K562 (cell line): ENCODE measurements at regions not wholly inside any gene's neighbourhood (a gene's known extent, or its start where the extent isn't known, plus 50 kb on each side); places are given as distances from the start of the nearest gene placed in this dataset.

Experiments
- C11orf30 ChIP-seq: fragments of 450-650 bp; IDR thresholded peaks from 2 replicates; pipeline ENCODE4 v1.6.1; 2016; ENCODE audit warnings: low read depth, mild to moderate bottlenecking
- FOXA3 ChIP-seq, 2 experiments: fragments of 450-650 bp in 1 of 2; sonication (generic) in 1 of 2; formaldehyde crosslinking; IDR thresholded peaks in 1 of 2; conservative IDR thresholded peaks in 1 of 2; 2 replicates each; pipeline versions ENCODE4 v1.4.0 to v1.8.0; 2020 to 2022; ENCODE audit warnings: mild to moderate bottlenecking in 2 of 2, missing genetic modification reagents in 1 of 2
- HDAC3 ChIP-seq: fragments of 450-650 bp; IDR thresholded peaks from 2 replicates; pipeline ENCODE4 v1.6.1; 2018; ENCODE audit warnings: borderline replicate concordance, mild to moderate bottlenecking, moderate library complexity; ENCODE audit not compliant: partially characterized antibody
- NCOA4 ChIP-seq: fragments of 450-650 bp; IDR thresholded peaks from 2 replicates; pipeline ENCODE4 v1.6.1; 2018; ENCODE audit warnings: mild to moderate bottlenecking; ENCODE audit not compliant: partially characterized antibody
- NFIC ChIP-seq: fragments of 450-650 bp; IDR thresholded peaks from 2 replicates; pipeline ENCODE4 v1.6.1; 2017; ENCODE audit warnings: mild to moderate bottlenecking, inconsistent platforms
- TEAD1 ChIP-seq, 2 experiments: fragments of 450-650 bp in 1 of 2; sonication (generic) in 1 of 2; formaldehyde crosslinking; IDR thresholded peaks; 2 replicates each; pipeline versions ENCODE4 v1.4.0 to v1.8.0; 2020 to 2022; ENCODE audit warnings: mild to moderate bottlenecking in 2 of 2, missing genetic modification reagents in 1 of 2
- TSHZ1 ChIP-seq: fragments of 250-450 bp; sonication (Bioruptor Pico); IDR thresholded peaks from 2 replicates; pipeline ENCODE4 v1.4.0; 2020; ENCODE audit warnings: mild to moderate bottlenecking, moderate library complexity
- ZNF23 ChIP-seq: fragments of 250-450 bp; sonication (Bioruptor Pico); IDR thresholded peaks from 2 replicates; pipeline ENCODE4 v1.4.0; 2020; ENCODE audit warnings: mild to moderate bottlenecking
- ZNF395 ChIP-seq: fragments of 200-800 bp; sonication (Bioruptor generic); IDR thresholded peaks from 2 replicates; pipeline ENCODE4 v1.6.1; 2017; ENCODE audit warnings: missing genetic modification characterization, missing compliant biosample characterization
- ZNF644 ChIP-seq: fragments of 200-800 bp; sonication (Bioruptor generic); IDR thresholded peaks from 2 replicates; pipeline ENCODE4 v1.6.1; 2016; ENCODE audit warnings: low read depth, missing genetic modification characterization, missing compliant biosample characterization
- ZNF79 ChIP-seq: fragments of 250-450 bp; sonication (Bioruptor Pico); IDR thresholded peaks from 2 replicates; pipeline ENCODE4 v1.4.0; 2020; ENCODE audit warnings: low read depth, mild to moderate bottlenecking, moderate library complexity
- TF ChIP-seq, protein P1 (sequence below): fragments of 200-400 bp; formaldehyde crosslinking; IDR thresholded peaks from 2 replicates; pipeline ENCODE4 v1.6.1; 2017; ENCODE audit warnings: mild to moderate bottlenecking, low read depth, low read length, moderate library complexity
- TF ChIP-seq, protein P2 (sequence below), 3 experiments: fragments of 200-800 bp in 1 of 3; sonication (Bioruptor generic) in 1 of 3; sonication (generic) in 1 of 3; formaldehyde crosslinking in 1 of 3; IDR thresholded peaks; 2 replicates each; pipeline versions ENCODE4 v1.6.1 to v1.8.0; 2016 to 2022; ENCODE audit warnings: mild to moderate bottlenecking in 2 of 3, missing compliant biosample characterization in 2 of 3, missing genetic modification characterization in 2 of 3, missing genetic modification reagents in 1 of 3
- TF ChIP-seq, protein P3 (sequence below): sonication (generic); formaldehyde crosslinking; IDR thresholded peaks from 2 replicates; pipeline ENCODE4 v1.8.1; 2023; ENCODE audit warnings: mild to moderate bottlenecking, missing genetic modification reagents

- TF ChIP-seq TSHZ1 (CRISPR knock-in tag) (peak; percentile 89), ZNF395 (CRISPR knock-in tag) (peak; percentile 98), NCOA4 (no peak), ZNF23 (peak; percentile 59; the same call in 1 of the 2 replicates), HDAC3 (no peak), ZNF79 (CRISPR knock-in tag) (peak; percentile 93), C11orf30 (no peak), NFIC (no peak), TEAD1 (CRISPR knock-in tag; IDR thresholded peaks at IDR 0.05) (peak; percentile 40 to 85; a peak in 3 of 4 replicates), FOXA3 (CRISPR knock-in tag; conservative IDR thresholded peaks at IDR 0.05 in 1 of 2, IDR thresholded peaks at IDR 0.05 in 1 of 2) (peak in 1 of 2 experiments; percentile 57; a peak in 1 of 4 replicates), ZNF644 (tag) (no peak; the same call in 1 of the 2 replicates)
- TF ChIP-seq, protein P1, sequence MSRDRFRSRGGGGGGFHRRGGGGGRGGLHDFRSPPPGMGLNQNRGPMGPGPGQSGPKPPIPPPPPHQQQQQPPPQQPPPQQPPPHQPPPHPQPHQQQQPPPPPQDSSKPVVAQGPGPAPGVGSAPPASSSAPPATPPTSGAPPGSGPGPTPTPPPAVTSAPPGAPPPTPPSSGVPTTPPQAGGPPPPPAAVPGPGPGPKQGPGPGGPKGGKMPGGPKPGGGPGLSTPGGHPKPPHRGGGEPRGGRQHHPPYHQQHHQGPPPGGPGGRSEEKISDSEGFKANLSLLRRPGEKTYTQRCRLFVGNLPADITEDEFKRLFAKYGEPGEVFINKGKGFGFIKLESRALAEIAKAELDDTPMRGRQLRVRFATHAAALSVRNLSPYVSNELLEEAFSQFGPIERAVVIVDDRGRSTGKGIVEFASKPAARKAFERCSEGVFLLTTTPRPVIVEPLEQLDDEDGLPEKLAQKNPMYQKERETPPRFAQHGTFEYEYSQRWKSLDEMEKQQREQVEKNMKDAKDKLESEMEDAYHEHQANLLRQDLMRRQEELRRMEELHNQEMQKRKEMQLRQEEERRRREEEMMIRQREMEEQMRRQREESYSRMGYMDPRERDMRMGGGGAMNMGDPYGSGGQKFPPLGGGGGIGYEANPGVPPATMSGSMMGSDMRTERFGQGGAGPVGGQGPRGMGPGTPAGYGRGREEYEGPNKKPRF = no peak
- TF ChIP-seq, protein P2, sequence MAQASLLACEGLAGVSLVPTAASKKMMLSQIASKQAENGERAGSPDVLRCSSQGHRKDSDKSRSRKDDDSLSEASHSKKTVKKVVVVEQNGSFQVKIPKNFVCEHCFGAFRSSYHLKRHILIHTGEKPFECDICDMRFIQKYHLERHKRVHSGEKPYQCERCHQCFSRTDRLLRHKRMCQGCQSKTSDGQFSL (CRISPR knock-in tag; IDR thresholded peaks at IDR 0.05) = 0 out of 2 replicates have a peak, but pooled peaks have one; percentile 45
- TF ChIP-seq, protein P2 (tag; IDR thresholded peaks at IDR 0.05) = 0 out of 4 replicates have a peak, but pooled peaks of 1 of the 2 experiments have one; percentile 87
- TF ChIP-seq, protein P3, sequence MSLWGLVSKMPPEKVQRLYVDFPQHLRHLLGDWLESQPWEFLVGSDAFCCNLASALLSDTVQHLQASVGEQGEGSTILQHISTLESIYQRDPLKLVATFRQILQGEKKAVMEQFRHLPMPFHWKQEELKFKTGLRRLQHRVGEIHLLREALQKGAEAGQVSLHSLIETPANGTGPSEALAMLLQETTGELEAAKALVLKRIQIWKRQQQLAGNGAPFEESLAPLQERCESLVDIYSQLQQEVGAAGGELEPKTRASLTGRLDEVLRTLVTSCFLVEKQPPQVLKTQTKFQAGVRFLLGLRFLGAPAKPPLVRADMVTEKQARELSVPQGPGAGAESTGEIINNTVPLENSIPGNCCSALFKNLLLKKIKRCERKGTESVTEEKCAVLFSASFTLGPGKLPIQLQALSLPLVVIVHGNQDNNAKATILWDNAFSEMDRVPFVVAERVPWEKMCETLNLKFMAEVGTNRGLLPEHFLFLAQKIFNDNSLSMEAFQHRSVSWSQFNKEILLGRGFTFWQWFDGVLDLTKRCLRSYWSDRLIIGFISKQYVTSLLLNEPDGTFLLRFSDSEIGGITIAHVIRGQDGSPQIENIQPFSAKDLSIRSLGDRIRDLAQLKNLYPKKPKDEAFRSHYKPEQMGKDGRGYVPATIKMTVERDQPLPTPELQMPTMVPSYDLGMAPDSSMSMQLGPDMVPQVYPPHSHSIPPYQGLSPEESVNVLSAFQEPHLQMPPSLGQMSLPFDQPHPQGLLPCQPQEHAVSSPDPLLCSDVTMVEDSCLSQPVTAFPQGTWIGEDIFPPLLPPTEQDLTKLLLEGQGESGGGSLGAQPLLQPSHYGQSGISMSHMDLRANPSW (CRISPR knock-in tag) = no peak
These were observed 50.2 kb upstream of the CTAGE1 start (continued) for GRCh38 chr18:22467760-22468553.
